GM19099 (cell line): ENCODE measurements at regions not wholly inside any gene's neighbourhood (a gene's known extent, or its start where the extent isn't known, plus 50 kb on each side); places are given as distances from the start of the nearest gene placed in this dataset.

ENCODE experiments used
- POLR2A ChIP-seq: IDR thresholded peaks from 3 replicates; pipeline ENCODE4 v1.6.1; 2011; ENCODE audit warnings: low read depth; ENCODE audit not compliant: insufficient read length; ENCODE audit errors: extremely low read depth

- no peak for TF ChIP-seq POLR2A
These were observed 588.7 kb upstream of the CDH6 start for GRCh38 chr5:30604648-30605262.

- no peak for TF ChIP-seq POLR2A
These were observed 592.6 kb upstream of the CDH6 start for GRCh38 chr5:30600892-30601291.

- no peak for TF ChIP-seq POLR2A
These were observed 596.9 kb upstream of the CDH6 start for GRCh38 chr5:30596495-30597064.

GRCh38 chr5:30594331-30594730 is 599.2 kb upstream of the CDH6 start:
- TF ChIP-seq POLR2A: no peak

GRCh38 chr5:30592833-30593232 is 600.7 kb upstream of the CDH6 start:
- TF ChIP-seq POLR2A: no peak

GRCh38 chr5:30581198-30581935 is 612.1 kb upstream of the CDH6 start:
- TF ChIP-seq POLR2A: no peak

GRCh38 chr5:30574761-30575160 is 618.7 kb upstream of the CDH6 start:
- TF ChIP-seq POLR2A: no peak

GRCh38 chr5:30572279-30572678 is 621.2 kb upstream of the CDH6 start:
- no peak for TF ChIP-seq POLR2A

GRCh38 chr5:30561771-30562170 is 631.7 kb upstream of the CDH6 start:
- TF ChIP-seq POLR2A: no peak

GRCh38 chr5:30551618-30552017 is 641.9 kb upstream of the CDH6 start:
- TF ChIP-seq POLR2A: no peak

- TF ChIP-seq POLR2A: no peak
These were observed 644.7 kb upstream of the CDH6 start for GRCh38 chr5:30548580-30549305.

GRCh38 chr5:30540150-30540549 is 653.3 kb upstream of the CDH6 start:
- TF ChIP-seq POLR2A: no peak

GRCh38 chr5:30539004-30539634 is 654.4 kb upstream of the CDH6 start:
- TF ChIP-seq POLR2A: no peak

GRCh38 chr5:30525353-30525752 is 668.1 kb upstream of the CDH6 start:
- TF ChIP-seq POLR2A: no peak

GRCh38 chr5:30524428-30524827 is 669.1 kb upstream of the CDH6 start:
- no peak for TF ChIP-seq POLR2A
